BJ (cell line): ENCODE measurements at regions not wholly inside any gene's neighbourhood (a gene's known extent, or its start where the extent isn't known, plus 50 kb on each side); places are given as distances from the start of the nearest gene placed in this dataset.

Experiments used
- CTCF ChIA-PET: fragments of 350-600 bp; formaldehyde crosslinking; extraction: SDS; loops from one replicate; lab custom pipeline; 2021; ENCODE audit warnings: antibody characterized with exemption, inconsistent platforms; lab: Yijun Ruan, JAX
- POLR2A ChIA-PET: fragments of 300-600 bp; sonication (Branson Sonifier 250); formaldehyde crosslinking; extraction: SDS; loops from one replicate; lab custom pipeline; 2021; ENCODE audit warnings: antibody characterized with exemption; lab: Charles Lee
- DNase-seq: peaks from one replicate; pipeline ENCODE4 v3.0.0-alpha.2; 2011; ENCODE audit warnings: low read depth
- H3K27me3 ChIP-seq: 2 replicates; pipeline ENCODE4 v1.6.0; 2011; ENCODE audit warnings: low read length; ENCODE audit not compliant: control insufficient read depth, insufficient read depth
- H3K36me3 ChIP-seq: 2 replicates; pipeline ENCODE4 v1.5.1; 2011; ENCODE audit warnings: low read length; ENCODE audit not compliant: control insufficient read depth, insufficient read depth
- H3K4me3 ChIP-seq: 2 replicates; pipeline ENCODE4 v1.5.1; 2011; ENCODE audit warnings: low read depth, mild to moderate bottlenecking, control low read depth, low read length
- TF ChIP-seq, protein P1 (sequence below): IDR thresholded peaks from 2 replicates; pipeline ENCODE4 v1.5.1; 2011; ENCODE audit warnings: low read depth, mild to moderate bottlenecking, control low read depth, inconsistent platforms, low read length, moderate library complexity; ENCODE audit not compliant: insufficient read depth

DNA sequence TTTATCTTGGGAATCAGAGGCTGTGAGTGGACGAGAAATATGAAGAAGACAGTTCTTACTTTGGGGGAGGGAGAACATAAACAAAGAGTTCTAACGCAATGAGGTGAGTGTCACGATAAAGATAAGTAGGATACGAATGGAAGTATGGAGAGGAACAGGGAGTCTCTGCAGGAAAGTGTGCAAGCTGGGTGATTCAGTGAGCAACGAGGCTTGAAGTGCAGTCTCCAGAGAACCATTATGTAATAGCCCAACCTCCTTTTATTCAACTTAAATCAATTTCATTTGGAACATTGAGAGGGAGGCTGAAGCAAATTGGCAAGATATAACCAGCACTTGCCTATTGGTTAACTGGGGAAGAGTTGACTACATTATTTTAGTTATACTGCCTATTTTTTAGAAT, 99.3 kb upstream of the PLD5 start:
- H3K27me3 ChIP-seq = no peaks in the 10 kb centered on the region
- H3K36me3 ChIP-seq = no peaks in the 10 kb centered on the region
- DNase-seq = no peak
- ChIA-PET POLR2A (no interaction called here), CTCF (no interaction called here)
- no peak overlapping the region for H3K4me3 ChIP-seq
- TF ChIP-seq, protein P1, sequence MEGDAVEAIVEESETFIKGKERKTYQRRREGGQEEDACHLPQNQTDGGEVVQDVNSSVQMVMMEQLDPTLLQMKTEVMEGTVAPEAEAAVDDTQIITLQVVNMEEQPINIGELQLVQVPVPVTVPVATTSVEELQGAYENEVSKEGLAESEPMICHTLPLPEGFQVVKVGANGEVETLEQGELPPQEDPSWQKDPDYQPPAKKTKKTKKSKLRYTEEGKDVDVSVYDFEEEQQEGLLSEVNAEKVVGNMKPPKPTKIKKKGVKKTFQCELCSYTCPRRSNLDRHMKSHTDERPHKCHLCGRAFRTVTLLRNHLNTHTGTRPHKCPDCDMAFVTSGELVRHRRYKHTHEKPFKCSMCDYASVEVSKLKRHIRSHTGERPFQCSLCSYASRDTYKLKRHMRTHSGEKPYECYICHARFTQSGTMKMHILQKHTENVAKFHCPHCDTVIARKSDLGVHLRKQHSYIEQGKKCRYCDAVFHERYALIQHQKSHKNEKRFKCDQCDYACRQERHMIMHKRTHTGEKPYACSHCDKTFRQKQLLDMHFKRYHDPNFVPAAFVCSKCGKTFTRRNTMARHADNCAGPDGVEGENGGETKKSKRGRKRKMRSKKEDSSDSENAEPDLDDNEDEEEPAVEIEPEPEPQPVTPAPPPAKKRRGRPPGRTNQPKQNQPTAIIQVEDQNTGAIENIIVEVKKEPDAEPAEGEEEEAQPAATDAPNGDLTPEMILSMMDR = no peak

DNA sequence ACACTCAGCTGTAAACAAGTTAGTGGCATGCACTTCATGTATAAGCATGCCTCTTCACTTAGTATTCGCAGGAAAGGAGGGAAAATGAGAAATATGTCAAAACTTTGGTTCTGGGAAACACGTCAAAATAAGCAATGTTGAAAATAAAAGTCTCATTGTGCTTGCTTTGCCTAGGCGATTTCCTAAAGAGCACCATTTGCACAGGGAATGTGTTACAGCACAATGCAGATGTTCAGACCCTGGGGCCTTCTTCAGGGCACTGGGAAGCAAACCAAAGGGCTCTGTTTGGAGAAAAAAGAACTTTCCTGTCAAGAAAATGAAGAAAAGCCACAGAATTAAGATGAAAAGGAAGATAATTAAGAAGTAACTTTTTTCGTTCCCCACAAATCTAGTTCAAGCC, 98.6 kb upstream of the PLD5 start:
- no peak for DNase-seq
- Histone ChIP-seq H3K36me3 (no peaks in the 10 kb centered on the region), H3K4me3 (no peak overlapping the region), H3K27me3 (no peaks in the 10 kb centered on the region)
- CTCF ChIA-PET = no interaction called here
- TF ChIP-seq, protein P1 = no peak
- POLR2A ChIA-PET = no interaction called here

DNA sequence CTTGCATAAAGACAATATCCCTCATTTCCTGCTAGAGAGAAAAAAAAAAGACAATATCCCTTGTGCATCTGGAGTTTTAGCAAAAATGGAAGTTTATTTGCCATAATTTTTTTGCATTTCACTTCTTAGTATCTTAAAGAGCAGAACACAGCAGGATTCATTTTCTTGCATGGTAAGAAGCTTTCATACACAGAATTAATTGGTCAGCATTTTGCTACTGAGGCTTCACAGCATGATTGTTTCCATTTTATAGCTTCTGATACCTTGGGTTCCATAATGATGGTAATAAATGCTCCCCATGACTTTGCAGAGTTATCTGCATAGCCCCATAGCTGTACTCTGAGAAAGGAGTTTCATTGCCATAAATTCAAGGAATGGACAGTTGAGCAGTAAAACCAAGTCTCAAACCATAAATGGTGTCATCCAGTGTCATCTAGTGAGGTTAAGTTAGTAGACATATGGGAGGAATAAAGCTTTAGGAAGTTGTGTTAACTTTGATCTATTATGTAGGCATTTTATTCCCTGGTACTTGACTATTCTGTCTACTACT, 88.8 kb upstream of the PLD5 start:
- CTCF ChIA-PET = no interaction called here
- no peak for DNase-seq

DNA sequence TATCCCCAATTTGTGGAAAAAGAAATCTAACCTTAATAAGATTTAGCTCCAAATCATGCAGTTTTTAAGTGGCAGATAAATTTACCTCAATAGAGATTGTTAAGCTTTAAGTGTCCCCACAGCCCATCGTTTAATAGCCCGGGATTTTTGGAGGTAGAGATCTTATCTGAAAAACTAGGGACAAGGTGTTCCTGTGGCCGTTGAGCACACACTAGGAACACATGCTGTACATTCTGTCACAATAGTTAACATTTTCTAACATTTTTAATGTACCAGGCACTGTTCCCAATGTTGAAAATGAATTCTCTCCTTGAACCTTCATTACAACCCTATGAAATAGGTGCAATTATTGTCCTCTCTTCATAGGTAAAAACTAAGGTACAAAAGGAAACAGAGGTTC, 85.7 kb upstream of the PLD5 start:
- ChIA-PET CTCF (no interaction called here), POLR2A (no interaction called here)
- TF ChIP-seq, protein P1 = no peak
- DNase-seq = no peak
- H3K36me3 ChIP-seq = no peaks in the 10 kb centered on the region
- H3K4me3 ChIP-seq = no peak overlapping the region
- no peaks in the 10 kb centered on the region for H3K27me3 ChIP-seq

More for the DNA sequence above, 88.8 kb upstream of the PLD5 start:
- H3K4me3 ChIP-seq = no peak overlapping the region
- H3K27me3 ChIP-seq = no peaks in the 10 kb centered on the region
- POLR2A ChIA-PET = no interaction called here
- H3K36me3 ChIP-seq = no peaks in the 10 kb centered on the region
- TF ChIP-seq, protein P1 = no peak

DNA sequence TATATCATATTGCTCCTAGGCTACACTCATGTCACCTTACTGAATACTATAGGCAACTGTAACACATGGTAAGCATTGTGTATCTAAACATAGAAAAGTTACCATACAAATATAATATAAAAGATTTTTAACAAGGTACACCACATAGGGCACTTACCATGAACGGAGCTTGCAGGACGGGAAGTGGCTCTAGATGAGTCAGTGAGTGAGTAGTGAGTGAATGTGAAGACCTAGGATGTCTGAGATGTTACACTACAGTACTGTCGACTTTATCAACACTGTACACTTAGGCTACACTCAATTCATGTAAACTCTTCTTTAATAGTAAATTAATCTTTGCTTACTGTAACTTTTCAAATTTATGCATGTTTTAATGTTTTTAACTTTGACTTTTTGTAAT, 81.0 kb upstream of the PLD5 start:
- TF ChIP-seq, protein P1 = no peak
- Histone ChIP-seq H3K36me3 (no peaks in the 10 kb centered on the region), H3K27me3 (no peaks in the 10 kb centered on the region), H3K4me3 (no peak overlapping the region)
- no peak for DNase-seq
- ChIA-PET POLR2A (no interaction called here), CTCF (no interaction called here)
